NCI-H2107 treated with DMSO at 0.1 percent for 48 hours (cell line): ENCODE measurements at regions not wholly inside any gene's neighbourhood (a gene's known extent, or its start where the extent isn't known, plus 50 kb on each side); places are given as distances from the start of the nearest gene placed in this dataset.
"Not testable (repeated sequence)": the region's sequence is repeated elsewhere in the genome, so short reads cannot be mapped to it uniquely, and the experiment has no call there.

Source experiments
- DNase-seq: peaks from one replicate; lab custom pipeline; 2025; ENCODE audit not compliant: unreplicated experiment; lab: John Stamatoyannopoulos, UW

DNA sequence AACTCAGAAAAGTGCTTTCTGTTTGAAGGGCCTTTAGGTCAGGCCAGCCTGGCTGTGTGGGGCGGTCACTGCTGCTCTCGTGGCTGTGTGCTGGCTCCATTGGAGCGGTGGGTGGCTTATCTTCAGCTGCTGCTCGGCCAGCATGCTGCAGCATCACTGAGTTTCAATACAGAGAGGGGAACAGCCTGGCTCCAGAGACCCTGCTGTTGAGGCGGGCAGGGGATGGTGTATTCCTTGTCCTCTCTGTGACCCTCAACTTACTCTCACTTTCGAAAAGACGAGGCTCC is 248.5 kb upstream of the ONECUT1 start:
- DNase-seq = no peak

DNA sequence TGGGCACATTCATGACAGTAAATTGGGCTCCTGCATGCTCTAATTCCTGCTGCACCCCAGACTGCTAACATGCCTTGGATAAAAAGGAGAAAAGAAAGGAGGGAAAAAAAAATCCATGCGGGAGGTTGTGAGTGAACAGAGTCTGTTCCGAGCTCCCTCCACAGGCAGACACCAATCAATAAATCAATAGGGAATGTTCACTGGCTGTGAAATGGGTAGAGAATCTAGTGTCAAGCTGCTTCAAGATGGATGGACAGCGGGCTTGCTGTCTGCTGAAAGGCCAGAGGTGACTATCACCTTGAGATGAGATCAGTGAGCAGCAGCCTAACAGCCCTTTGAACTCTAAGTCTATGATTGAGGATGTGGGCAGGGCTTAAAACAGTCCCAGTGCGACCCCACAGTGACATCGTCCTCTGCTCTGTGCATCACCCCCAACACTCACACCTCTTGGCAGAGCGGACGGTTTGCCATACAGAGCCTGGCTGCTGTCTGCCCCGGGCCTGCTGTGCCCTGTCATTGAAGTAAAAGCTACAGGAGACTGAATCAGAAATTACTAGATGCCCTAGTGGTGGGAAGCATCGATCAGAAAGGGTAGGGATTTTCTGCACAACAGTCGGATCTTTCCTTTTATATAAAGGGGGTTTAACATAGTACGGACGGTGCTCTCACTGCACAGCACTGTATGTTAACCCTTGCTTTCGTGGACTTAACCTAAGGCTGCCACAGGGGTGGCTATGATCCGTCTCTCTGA is 247.9 kb upstream of the ONECUT1 start:
- DNase-seq = no peak

DNA sequence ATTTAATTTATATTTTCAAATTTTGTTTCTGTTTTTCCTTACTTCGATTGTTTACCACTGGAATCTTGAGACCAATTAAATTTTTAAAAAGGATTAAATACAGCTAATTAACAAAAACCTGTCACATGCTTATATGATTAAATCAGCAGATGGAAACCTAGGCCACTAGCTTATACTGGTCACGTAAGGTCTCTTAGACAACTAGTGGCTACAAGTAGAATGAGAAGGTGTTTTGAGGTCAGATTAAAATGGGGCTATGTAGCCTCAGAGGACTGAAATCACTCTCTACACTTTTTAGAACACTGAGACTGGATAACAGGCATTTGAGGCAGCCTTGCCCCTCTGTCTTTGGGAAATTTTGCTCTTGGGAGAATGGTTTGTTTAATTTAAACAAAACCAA is 246.5 kb upstream of the ONECUT1 start:
- no peak for DNase-seq

DNA sequence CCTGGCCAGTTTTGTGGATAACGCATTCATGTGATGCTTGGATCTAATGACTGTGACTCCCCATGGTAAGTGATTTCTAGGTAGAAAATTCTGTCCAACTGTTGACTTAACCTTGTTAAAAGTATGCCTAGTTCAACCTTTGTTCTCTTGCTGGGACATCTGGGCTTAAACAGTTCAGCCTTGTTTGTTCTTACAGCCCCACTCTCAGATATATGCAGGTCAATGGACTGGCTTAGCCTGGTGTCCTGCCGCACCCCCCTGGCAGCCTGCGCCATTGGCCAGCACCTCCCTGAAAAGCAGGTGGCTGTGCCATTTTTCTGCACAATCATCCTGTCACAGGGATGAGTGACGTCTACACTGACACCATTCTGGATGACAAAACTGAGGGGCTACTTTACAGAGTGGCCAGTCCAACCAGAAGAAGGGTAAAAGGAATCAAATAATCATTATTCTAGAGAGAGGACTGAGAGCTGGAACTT is 244.7 kb upstream of the ONECUT1 start:
- DNase-seq = no peak

DNA sequence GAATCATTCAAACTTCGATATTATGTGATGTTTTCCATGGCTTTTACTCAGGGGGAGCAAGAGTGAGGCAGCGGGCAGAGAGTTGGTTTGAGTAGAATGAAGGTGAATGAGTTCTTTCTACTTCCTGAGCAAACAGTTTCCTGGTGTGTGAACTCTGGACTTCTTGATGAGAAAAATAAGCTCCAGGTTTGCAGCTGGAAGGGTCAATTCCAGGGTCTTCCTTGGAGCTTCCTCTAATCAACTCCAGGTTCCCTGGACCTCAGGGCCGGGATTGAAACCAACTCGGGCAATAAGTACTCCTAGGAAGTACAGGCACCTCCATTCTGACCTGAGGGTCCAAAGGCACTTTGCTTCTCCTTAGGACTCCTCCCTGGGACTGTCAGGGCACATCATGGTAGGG is 243.6 kb upstream of the ONECUT1 start:
- DNase-seq = no peak

DNA sequence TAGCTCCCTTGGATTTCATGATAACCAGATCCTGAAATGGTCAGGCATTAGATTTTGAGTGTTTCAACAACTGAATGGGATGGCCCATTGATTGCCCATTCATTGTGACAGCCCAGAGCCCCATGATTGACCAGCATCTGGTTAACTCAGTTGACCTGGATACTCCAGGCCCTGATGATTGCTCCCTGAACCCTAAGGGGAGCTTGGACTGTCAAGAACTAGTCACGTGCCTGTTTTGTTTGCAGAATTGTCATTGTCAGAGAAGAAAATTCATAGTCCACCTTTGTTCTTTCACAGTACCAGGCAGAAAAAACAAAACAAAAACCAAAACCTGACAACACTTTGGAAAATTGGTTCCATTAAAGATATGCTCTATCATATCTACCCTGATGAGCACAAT is 241.3 kb upstream of the ONECUT1 start:
- DNase-seq = no peak

DNA sequence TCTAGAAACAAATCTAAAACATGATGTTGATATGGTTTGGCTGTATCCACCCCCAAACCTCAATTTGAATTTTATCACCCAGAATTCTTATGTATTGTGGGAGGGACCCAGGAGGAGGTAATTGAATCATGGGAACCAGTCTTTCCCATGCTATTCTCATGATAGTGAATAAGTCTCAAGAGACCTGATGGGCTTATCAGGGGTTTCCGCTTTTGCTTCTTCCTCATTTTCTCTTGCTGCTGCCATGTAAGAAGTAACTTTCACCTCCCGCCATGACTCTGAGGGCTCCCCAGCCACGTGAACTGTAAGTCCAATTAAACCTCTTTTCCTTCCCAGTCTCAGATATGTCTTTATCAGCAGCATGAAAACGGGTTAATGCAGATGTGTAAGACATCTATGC is 232.7 kb upstream of the ONECUT1 start:
- no peak for DNase-seq

DNA sequence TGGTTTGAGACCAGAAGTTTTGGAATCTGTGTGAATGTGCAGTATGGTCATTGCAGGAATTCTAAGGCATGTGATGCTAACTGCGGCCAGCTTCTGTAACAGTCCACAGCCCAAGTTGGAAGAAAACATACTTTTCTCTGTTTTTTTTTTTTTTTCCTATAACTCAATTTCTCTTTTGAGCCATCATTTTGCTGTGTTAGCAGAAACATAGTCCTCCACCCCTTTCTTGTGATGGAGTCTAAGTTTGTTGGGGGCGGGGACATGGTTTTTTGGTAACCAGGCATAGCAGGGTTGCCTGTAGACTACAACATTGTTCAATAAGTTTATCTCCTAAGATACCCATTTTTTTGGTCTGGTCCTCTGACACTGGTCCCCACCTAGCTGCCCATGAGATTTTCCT is 223.2 kb upstream of the ONECUT1 start:
- DNase-seq = no peak

DNA sequence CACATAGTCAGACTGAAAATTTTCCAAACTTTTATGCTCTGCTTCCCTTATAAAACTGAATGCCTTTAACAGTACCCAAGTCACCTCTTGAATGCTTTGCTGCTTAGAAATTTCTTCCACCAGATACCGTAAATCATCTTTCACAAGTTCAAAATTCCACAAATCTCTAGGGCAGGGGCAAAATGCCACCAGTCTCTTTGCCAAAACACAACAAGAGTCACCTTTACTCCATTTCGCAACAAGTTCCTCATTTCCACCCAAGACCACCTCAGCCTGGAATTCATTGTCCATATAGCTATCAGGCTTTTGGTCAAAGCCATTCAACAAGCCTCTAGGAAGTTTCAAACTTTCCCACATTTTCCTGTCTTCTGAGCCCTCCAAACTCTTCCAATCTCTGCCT is 221.6 kb upstream of the ONECUT1 start:
- DNase-seq = not testable (repeated sequence)

DNA sequence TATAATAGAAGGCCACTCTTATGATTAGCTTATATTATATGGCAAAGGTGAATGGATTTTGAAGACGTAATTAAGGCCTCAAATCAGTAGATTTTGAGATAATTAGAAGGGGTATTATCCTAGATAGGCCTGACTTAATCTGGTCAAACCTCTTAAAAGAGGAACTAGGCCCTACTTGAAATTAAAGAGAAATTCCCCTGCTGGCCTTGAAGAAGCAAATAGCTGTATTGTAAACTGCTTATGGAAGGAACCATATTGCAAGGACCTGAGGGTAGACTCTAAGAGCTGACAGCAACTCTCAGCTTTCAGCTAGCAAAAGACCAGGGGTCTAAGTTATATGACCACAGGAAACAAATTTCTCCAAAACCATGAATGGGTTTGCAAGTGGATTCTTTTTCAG is 219.0 kb upstream of the ONECUT1 start:
- DNase-seq = no peak

DNA sequence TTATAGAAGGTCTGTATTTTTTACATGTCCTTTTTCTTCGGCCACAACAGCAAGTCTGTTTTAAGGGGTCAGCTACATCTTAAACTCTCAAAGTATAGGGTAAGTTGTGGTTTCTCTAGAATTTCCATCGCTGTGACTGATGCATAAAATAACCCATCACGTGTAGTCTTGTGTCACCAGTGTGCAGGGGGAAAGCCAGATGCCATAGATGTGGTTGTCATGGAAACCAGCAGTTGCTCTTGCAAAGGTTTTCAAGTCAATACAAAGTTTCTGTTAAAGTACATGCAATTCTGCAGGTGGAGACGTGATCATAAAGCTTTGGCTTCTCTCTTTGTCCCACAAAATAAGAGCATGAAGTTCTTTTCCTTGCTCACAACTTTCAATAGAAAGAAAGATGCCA is 210.3 kb upstream of the ONECUT1 start:
- DNase-seq = no peak

DNA sequence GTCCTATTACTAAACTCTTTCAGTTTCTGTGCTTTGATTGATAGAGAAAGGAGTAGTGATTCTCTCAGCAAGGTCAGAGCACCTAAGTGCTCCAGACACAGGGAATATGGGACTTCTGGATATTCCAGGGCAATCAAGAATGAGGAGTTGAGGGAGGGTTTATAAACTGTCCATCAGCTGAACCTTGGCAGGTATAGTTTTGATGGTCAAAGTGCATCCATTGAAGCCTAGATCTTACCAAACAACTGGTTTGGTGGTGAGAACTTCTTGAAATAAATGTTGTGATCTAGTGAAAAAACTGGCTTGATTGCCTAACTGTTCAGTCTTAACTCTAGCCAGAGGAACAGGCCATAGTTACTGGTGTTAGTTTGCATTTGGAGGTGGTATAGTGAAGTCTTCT is 207.0 kb upstream of the ONECUT1 start:
- DNase-seq = no peak

DNA sequence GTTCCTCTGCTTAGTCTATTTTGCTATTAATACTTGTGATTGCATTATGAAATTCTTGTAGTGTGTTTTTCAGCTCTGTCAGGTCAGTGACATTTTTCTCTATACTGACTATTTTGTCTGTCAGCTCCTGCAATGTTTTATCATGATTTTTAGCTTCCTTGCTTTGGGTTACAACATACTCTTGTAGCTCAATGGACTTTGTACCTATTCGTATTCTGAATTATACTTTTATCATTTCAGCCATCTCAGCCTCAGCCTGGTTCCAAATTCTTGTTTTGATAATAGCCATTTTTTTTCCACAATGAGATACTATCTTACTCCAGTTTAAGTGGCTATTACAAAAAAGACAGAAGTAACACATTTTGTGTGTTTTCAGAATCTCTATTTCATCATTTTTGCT is 204.2 kb upstream of the ONECUT1 start:
- DNase-seq = no peak

DNA sequence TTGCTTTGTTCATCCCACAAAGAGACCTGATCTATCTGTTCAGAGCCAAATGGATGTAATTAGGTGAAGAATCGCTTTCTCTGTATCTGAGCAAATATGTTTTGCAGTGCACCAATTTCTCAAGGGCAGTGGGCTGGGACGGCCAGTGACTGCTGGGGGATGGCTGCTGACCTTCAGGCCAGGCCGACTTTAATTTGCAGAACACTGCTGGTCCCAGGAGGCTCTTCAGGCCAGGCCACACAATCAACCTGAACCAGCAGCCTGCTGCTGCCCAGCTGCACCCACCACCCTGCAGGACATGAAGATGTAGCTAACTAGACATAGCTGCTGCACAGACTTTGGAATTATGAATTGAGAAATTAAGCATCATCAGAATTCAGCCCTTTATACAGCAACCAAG is 194.4 kb upstream of the ONECUT1 start:
- DNase-seq = no peak

DNA sequence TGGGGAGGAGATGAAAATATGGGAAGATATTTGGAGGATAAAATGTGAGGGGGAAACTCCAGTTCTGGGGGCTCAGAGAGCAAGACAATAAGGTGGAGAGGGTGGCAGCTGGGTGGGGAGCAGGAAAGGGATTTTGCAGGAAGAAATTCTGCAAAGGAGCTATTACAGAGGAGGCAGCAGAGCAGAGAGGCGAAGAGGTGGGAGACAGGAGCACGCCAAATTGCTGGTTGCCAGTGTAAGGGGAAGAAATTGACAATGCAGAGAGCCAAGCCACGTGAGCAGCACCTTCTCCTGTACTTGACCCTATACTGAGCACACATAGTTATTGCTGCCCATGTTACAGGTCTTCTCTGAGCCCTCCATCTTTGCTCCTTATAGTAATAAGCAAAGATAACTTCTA is 190.3 kb upstream of the ONECUT1 start:
- DNase-seq = no peak

DNA sequence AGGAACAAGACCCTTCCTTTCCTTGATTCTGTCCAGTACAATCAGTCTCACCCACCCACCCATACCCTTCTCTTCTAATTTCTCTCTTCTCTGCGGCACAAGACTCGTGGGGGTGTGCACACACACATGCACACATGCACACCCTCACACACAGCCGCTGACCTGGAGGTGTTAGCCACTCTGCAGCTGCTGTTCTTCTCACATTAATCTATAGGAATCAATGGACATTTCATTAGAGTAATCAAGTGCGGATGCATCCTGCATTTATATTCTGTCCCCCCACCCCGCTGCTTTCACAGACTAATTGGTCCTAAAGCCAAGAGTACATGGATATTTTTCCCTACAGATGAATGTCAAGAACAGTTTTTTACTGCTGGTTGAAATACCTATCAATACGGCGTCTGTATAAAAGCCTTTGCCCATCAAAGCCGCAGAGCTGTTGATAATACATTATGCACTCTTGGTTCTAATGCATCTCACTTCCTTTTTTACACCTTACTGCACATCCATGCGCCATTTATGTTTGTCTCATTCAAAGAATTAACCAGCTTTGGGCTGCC is 186.5 kb upstream of the ONECUT1 start:
- no peak for DNase-seq

DNA sequence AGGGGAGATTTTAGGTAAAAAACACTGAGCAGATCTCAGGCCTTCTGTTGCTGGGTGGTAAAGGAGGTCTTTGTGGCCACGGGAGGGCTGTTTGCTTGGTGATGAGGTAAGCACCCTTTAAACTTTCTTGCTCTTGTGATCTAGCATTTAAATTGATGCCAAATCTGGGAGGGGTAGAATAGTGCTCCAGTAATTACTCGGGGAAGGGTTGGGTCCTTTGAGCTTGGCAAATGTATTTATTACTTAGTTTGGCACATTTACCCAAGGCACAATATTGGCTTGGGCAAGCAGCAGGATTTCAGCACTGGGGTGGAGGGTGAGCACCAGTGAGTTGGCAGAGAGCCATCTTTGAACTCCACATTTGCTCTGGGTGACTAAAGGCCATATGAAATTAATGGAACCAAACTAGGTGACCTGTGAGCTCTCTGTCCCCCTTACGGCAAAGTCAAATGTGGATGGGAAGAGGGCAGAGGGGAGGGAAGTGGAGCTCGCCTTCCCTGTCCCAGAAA is 185.9 kb upstream of the ONECUT1 start:
- no peak for DNase-seq

DNA sequence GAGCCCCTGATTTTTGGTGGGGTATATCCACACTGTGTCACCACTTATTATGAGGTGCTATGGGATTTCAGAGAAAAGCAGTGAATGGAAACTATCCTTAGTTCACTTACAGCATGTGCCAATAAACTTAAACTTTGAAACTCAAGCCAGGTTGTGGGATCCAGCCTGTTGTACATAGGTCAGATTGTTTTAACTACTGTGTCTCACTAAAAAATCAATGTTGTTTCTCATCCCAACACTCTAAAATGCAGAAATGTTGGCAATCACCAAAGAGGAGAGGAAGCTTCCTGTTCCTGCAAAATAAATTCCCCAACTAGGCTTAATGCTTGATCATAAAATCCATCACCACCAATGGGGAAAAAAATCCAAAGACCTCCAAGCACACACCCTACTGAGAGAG is 173.7 kb upstream of the ONECUT1 start:
- DNase-seq = no peak

DNA sequence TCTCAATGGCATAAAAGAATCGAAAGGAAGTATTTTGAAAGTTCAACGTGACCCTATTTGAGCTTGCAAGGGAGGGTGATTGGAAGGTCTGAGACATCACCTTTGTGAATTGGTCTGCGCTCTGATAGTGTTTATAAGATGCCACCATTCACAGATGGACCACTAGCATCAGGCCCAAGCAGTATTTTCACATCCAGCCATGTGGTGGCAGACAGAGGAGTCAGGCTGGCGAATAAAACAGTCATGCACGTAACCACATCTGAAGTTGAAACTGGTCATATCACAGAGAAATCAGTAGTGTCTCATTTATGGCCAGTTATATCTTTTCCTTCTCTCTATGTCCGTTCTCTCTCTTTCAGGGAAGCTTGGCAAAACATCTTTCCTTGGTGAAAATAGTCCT is 170.1 kb upstream of the ONECUT1 start:
- no peak for DNase-seq

DNA sequence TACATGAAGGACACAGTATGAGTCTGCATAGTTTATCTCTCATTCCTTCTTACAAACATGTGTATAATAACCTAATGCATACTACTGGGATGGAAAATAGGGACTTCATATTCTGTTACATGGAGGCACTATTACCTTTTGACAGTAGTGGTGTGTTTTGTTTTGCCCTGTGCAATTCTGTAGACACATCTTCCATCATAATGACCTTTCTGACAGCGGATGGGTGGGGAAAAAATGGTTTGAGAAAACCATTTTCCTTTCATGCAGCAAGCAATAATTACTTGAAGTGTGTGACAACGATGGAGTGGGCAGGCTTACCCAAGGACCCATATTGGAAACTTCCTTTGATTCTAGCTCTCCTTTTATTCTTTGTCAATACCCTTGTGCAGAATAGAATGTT is 153.6 kb upstream of the ONECUT1 start:
- no peak for DNase-seq

DNA sequence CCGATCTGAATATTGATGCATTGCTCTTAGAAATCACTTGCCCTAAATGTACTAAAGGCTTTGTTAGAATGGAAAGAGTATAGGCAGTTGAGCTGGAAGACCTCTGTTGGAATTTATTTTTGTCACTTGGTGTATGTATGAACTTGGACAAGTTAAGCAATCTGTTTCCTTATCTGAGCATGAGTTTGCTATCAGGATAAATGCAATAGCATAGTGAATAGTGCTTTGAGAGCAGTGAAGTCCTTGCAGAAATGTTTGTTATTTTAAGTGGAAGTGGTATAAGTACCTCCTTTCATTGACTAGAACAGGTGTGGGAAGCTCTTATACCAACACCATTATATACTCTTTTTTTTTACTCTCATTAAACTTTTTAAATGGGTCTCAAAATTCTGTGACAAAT is 146.4 kb upstream of the ONECUT1 start:
- DNase-seq = peak; percentile 7

DNA sequence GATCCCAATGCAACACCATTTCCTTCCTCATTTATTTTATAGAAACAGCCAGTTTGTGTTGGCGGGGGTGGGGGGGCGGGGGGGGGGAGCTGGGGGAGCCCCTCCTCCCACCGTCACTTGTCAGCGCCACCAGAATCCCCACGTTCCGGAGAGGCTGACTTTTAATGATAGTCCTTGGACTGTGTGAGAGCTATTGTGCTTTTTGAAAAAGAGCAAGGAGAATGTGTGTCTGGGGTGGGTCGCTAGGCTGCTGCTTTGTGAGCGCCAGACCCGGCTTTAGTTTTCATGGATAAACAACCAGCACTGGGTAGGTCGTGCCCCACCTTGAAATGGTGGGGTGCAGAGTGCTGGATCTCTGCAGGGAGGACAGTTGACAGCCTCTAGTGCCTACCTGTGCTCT is 135.0 kb upstream of the ONECUT1 start:
- no peak for DNase-seq

DNA sequence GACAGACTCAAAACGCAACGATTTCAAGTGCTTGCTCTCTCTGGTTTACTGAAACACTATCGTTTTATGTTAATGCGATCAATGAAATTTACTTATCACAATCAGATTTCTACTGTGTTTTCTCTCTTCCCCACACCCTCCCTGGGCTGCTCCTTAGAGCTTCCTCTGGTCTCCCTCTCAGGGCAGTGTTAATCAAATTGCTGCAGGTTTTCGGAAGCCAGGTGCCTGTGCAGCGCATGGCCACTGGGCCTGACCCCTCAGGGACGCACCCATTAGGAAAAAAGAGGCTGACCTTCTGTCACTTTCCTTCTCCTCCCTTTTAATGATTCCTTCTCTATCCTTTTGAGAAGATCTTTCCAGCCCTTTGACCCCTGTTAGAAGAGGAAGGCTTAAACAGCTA is 134.5 kb upstream of the ONECUT1 start:
- DNase-seq = no peak
